OCI-LY1 (cell line): ENCODE measurements at regions not wholly inside any gene's neighbourhood (a gene's known extent, or its start where the extent isn't known, plus 50 kb on each side); places are given as distances from the start of the nearest gene placed in this dataset.

Source experiments
- H2AFZ ChIP-seq: fragments of 200-600 bp; sonication (generic), shearing (Covaris generic); 2 replicates; pipeline ENCODE4 v1.6.0; 2014; ENCODE audit warnings: antibody characterized with exemption, mild to moderate bottlenecking, low read length
- H3F3A ChIP-seq: fragments of 200-600 bp; sonication (generic), shearing (Covaris generic); 2 replicates; pipeline ENCODE4 v1.6.0; 2014; ENCODE audit warnings: mild to moderate bottlenecking, antibody characterized with exemption, low read length, moderate library complexity; ENCODE audit not compliant: insufficient read depth
- H3K27ac ChIP-seq: fragments of 200-600 bp; sonication (generic); 2 replicates; pipeline ENCODE4 v1.5.1; 2014; ENCODE audit warnings: low read length, mixed run types, mild to moderate bottlenecking, low read depth; ENCODE audit not compliant: poor library complexity, severe bottlenecking
- H3K27me3 ChIP-seq: fragments of 200-600 bp; sonication (generic); 2 replicates; pipeline ENCODE4 v1.6.0; 2014; ENCODE audit warnings: antibody characterized with exemption, mild to moderate bottlenecking, low read length, moderate library complexity; ENCODE audit not compliant: insufficient read depth
- H3K36me3 ChIP-seq: fragments of 200-600 bp; sonication (generic); 2 replicates; pipeline ENCODE4 v1.6.1; 2014; ENCODE audit warnings: mild to moderate bottlenecking, antibody characterized with exemption, low read length, moderate library complexity, mixed read lengths; ENCODE audit not compliant: insufficient read depth
- H3K4me1 ChIP-seq: fragments of 200-600 bp; sonication (generic); 2 replicates; pipeline ENCODE4 v1.5.1; 2014; ENCODE audit warnings: mild to moderate bottlenecking, low read length, moderate library complexity; ENCODE audit not compliant: insufficient read depth, severe bottlenecking
- H3K4me2 ChIP-seq: fragments of 200-600 bp; sonication (generic), shearing (Covaris generic); 2 replicates; pipeline ENCODE4 v1.6.1; 2014; ENCODE audit warnings: low read length
- H3K4me3 ChIP-seq: fragments of 200-600 bp; sonication (generic); 2 replicates; pipeline ENCODE4 v1.5.1; 2014; ENCODE audit warnings: low read length, low read depth, mild to moderate bottlenecking, mixed read lengths; ENCODE audit not compliant: poor library complexity, severe bottlenecking
- H3K79me2 ChIP-seq: fragments of 200-600 bp; shearing (Covaris generic); 2 replicates; pipeline ENCODE4 v1.6.1; 2016; ENCODE audit warnings: mixed run types, low read length, mixed read lengths; ENCODE audit not compliant: insufficient read depth
- H3K9ac ChIP-seq: fragments of 200-600 bp; sonication (generic), shearing (Covaris generic); 2 replicates; pipeline ENCODE4 v1.6.1; 2014; ENCODE audit warnings: mild to moderate bottlenecking, low read length, mixed read lengths
- H3K9me2 ChIP-seq: fragments of 200-600 bp; sonication (generic), shearing (Covaris generic); 2 replicates; pipeline ENCODE4 v1.6.1; 2014; ENCODE audit warnings: low read depth, mild to moderate bottlenecking, low read length, mixed read lengths
- H3K9me3 ChIP-seq: fragments of 200-600 bp; shearing (Covaris generic); 2 replicates; pipeline ENCODE4 v1.6.1; 2014; ENCODE audit warnings: low read length, mixed read lengths
- H4K20me1 ChIP-seq: fragments of 200-600 bp; sonication (generic), shearing (Covaris generic); 2 replicates; pipeline ENCODE4 v1.6.0; 2016; ENCODE audit warnings: mild to moderate bottlenecking, low read length; ENCODE audit not compliant: insufficient read depth
- CTCF ChIP-seq: fragments of 200-600 bp; sonication (generic), shearing (Covaris generic); IDR thresholded peaks from 2 replicates; pipeline ENCODE4 v1.5.1; 2017; ENCODE audit warnings: mild to moderate bottlenecking, antibody characterized with exemption, low read length, moderate library complexity, mixed read lengths
- EZH2 ChIP-seq: fragments of 200-600 bp; sonication (generic), shearing (Covaris generic); IDR thresholded peaks from 2 replicates; pipeline ENCODE4 v1.8.0; 2017; ENCODE audit warnings: borderline replicate concordance, mixed run types, mild to moderate bottlenecking, antibody characterized with exemption, low read length, moderate library complexity, mixed read lengths

DNA sequence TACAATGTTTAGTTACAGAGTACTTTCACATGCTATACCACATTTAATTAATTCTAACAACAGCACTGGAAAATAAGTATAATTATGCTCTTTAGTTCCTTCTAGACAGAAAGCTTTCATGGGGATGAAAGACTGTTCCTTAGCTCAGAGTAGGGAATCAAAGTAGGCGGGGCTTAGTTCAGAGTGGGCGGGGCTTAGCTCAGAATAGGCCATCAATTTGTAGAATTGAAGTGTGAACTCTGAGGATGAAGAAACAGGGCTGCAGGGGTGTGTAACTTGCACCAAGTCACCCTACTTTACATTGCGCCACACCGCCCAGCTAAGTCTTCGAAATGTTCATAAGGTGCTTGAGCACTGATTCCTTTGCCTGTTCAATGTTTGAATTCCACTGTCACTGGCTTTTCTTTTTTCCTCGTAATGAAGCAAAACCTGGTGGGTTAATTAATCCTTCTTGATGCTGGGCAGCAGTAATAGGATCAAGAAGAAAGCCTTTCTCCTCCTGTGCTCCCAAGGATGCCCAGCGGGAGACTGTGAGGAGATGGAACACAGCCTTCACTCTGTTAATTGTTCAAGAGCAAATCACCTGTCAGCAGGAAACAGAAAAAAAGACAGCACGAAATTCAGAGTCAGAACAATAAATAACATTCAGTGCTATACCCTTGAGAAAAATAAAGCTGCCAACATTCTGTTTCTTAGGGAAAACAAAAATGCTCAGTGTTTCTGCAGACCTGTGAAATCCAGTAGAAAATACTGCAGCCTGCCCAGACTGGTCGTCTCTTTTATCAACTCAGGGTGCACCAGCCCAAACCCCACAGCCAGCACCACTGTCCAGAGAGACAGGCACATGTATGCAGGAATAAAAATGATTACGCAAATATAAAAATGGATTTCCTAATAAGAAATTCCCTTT, 66.5 kb upstream of the CAMK1G start:
- H3K4me1 ChIP-seq, result no peaks in the 10 kb centered on the region
- no peak overlapping the region for H3K4me2 ChIP-seq
- H3K27ac ChIP-seq, result no peak overlapping the region
- no peak overlapping the region for H2AFZ ChIP-seq
- H3K4me3 ChIP-seq, result no peak overlapping the region
- no peak overlapping the region for H3K9ac ChIP-seq
- H3K9me3 ChIP-seq, result no peaks in the 10 kb centered on the region
- no peaks in the 10 kb centered on the region for H3K9me2 ChIP-seq
- no peaks in the 10 kb centered on the region for H3F3A ChIP-seq
- TF ChIP-seq CTCF, result no peak
- no peak for TF ChIP-seq EZH2
- H3K79me2 ChIP-seq, result no peaks in the 10 kb centered on the region
- no peaks in the 10 kb centered on the region for H3K27me3 ChIP-seq
- no peaks in the 10 kb centered on the region for H3K36me3 ChIP-seq
- no peaks in the 10 kb centered on the region for H4K20me1 ChIP-seq

DNA sequence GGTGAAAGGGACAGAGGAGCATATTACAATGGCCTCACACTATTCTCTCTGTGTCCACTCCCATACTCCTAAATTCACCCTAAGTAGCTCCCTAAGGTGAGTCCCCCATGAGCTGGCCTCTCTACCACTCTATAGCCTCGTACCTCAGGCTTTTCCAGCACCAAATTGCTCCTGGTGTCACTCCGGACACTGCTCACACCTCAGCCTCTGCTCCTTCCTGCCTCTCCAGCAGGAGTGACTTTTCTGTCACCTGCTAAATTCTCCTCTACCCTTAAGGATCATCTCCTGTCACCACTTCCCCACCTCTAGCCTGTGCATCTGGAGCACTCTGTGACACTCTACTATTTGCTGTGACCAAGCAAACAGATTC, 65.8 kb upstream of the CAMK1G start:
- H3K27me3 ChIP-seq, result no peaks in the 10 kb centered on the region

DNA sequence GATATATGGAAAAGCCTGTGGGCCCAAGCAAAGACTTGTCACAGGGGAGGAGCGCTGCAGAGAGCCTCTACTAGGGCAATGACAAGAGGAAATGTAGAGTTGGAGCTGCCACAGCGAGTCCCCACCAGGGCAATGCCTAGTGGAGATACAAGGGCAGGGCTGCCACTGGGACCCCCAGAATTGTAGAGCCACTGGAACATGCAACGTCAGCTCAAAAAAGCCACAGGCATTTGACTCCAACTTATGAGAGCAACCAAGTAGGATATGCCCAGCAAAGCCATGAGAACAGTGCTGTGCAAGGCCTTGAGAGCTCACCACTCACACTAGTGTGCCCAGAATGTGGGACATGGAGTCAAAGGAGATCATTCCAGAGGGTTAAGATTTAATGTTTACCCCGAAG, 63.7 kb upstream of the CAMK1G start:
- no peaks in the 10 kb centered on the region for H3K9me2 ChIP-seq
- TF ChIP-seq EZH2 (no peak), CTCF (no peak)
- no peaks in the 10 kb centered on the region for H3K4me1 ChIP-seq
- H3K79me2 ChIP-seq, result no peaks in the 10 kb centered on the region
- H3K4me2 ChIP-seq, result no peak overlapping the region
- no peak overlapping the region for H2AFZ ChIP-seq
- H3K36me3 ChIP-seq, result no peaks in the 10 kb centered on the region
- H3K27ac ChIP-seq, result no peak overlapping the region
- no peaks in the 10 kb centered on the region for H3F3A ChIP-seq
- no peak overlapping the region for H3K4me3 ChIP-seq
- H3K9me3 ChIP-seq, result no peaks in the 10 kb centered on the region
- H3K27me3 ChIP-seq, result no peaks in the 10 kb centered on the region
- no peak overlapping the region for H3K9ac ChIP-seq
- no peaks in the 10 kb centered on the region for H4K20me1 ChIP-seq

More for the DNA sequence above, 65.8 kb upstream of the CAMK1G start:
- Histone ChIP-seq H3K4me3 (no peak overlapping the region), H3K27ac (no peak overlapping the region), H3K9me3 (no peaks in the 10 kb centered on the region), H4K20me1 (no peaks in the 10 kb centered on the region), H3K4me2 (no peak overlapping the region), H3K9ac (no peak overlapping the region), H3K36me3 (no peaks in the 10 kb centered on the region), H3K9me2 (no peaks in the 10 kb centered on the region), H3K79me2 (no peaks in the 10 kb centered on the region), H3K4me1 (no peaks in the 10 kb centered on the region), H3F3A (no peaks in the 10 kb centered on the region), H2AFZ (no peak overlapping the region)
- TF ChIP-seq CTCF (no peak), EZH2 (no peak)
